Glutamatergic neuron (in vitro differentiated cells): ENCODE measurements at regions not wholly inside any gene's neighbourhood (a gene's known extent, or its start where the extent isn't known, plus 50 kb on each side); places are given as distances from the start of the nearest gene placed in this dataset.

Experiments used
- DNase-seq: peaks from one replicate; pipeline ENCODE4 v3.0.0; 2022
- H3K27ac Mint-ChIP-seq: one replicate; pipeline ENCODE4 v1.8.0; 2020; ENCODE audit warnings: mild to moderate bottlenecking, mixed read lengths, inconsistent platforms; ENCODE audit not compliant: unreplicated experiment
- H3K27me3 Mint-ChIP-seq: one replicate; pipeline ENCODE4 v1.8.0; 2020; ENCODE audit warnings: mild to moderate bottlenecking, moderate library complexity, mixed read lengths, inconsistent platforms; ENCODE audit not compliant: unreplicated experiment
- H3K36me3 Mint-ChIP-seq: one replicate; pipeline ENCODE4 v1.8.0; 2020; ENCODE audit warnings: mild to moderate bottlenecking, mixed read lengths, inconsistent platforms; ENCODE audit not compliant: unreplicated experiment
- H3K4me1 Mint-ChIP-seq: one replicate; pipeline ENCODE4 v1.8.0; 2020; ENCODE audit warnings: mild to moderate bottlenecking, low read depth, mixed read lengths, inconsistent platforms; ENCODE audit not compliant: unreplicated experiment
- H3K4me3 Mint-ChIP-seq: one replicate; pipeline ENCODE4 v1.8.0; 2020; ENCODE audit warnings: mild to moderate bottlenecking, mixed read lengths, inconsistent platforms; ENCODE audit not compliant: unreplicated experiment
- H3K9me3 Mint-ChIP-seq: one replicate; pipeline ENCODE4 v1.8.0; 2020; ENCODE audit warnings: mild to moderate bottlenecking, moderate library complexity, mixed read lengths, inconsistent platforms; ENCODE audit not compliant: unreplicated experiment
- TF ChIP-seq, protein P1 (sequence below): fragments of 200-600 bp; sonication (generic); IDR thresholded peaks from one replicate; pipeline ENCODE4 v1.5.0; 2021; ENCODE audit not compliant: partially characterized antibody, unreplicated experiment

DNA sequence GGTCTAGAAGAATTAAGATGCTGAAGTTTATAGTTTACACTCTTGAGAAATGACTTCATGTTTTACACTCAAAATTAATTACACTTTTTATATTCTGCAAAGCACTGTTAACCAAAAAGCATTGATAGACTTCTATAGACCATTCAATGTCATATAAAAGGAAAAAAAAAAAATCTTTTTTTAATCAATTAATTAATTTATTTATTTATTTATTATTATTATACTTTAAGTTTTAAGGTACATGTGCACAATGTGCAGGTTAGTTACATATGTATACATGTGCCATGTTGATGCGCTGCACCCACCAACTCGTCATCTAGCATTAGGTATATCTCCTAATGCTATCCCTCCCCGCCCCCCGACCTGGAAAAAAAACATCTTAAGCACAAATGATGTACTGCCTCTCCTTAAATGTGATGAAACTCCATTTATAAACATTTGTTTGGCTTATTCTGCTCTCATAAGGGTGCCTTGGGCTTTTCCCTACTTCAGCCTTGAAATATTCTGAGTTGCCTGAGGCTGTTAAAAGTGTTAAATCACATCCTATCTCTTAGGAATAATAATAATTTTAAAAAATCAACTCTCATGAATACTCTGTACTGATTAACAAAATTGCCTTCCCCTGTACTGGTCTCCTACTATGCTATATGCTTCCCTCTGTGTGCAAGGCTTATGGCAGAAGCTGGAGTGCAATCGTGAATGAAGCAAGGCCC lies 466.9 kb downstream of the SOX2 start:
- H3K9me3 Mint-ChIP-seq = no peaks in the 10 kb centered on the region
- no peaks in the 10 kb centered on the region for H3K27me3 Mint-ChIP-seq
- DNase-seq = no peak
- TF ChIP-seq, protein P1, sequence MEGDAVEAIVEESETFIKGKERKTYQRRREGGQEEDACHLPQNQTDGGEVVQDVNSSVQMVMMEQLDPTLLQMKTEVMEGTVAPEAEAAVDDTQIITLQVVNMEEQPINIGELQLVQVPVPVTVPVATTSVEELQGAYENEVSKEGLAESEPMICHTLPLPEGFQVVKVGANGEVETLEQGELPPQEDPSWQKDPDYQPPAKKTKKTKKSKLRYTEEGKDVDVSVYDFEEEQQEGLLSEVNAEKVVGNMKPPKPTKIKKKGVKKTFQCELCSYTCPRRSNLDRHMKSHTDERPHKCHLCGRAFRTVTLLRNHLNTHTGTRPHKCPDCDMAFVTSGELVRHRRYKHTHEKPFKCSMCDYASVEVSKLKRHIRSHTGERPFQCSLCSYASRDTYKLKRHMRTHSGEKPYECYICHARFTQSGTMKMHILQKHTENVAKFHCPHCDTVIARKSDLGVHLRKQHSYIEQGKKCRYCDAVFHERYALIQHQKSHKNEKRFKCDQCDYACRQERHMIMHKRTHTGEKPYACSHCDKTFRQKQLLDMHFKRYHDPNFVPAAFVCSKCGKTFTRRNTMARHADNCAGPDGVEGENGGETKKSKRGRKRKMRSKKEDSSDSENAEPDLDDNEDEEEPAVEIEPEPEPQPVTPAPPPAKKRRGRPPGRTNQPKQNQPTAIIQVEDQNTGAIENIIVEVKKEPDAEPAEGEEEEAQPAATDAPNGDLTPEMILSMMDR = no peak
- H3K4me3 Mint-ChIP-seq = no peak overlapping the region
- H3K4me1 Mint-ChIP-seq = no peaks in the 10 kb centered on the region
- H3K36me3 Mint-ChIP-seq = no peaks in the 10 kb centered on the region
- no peak overlapping the region for H3K27ac Mint-ChIP-seq

DNA sequence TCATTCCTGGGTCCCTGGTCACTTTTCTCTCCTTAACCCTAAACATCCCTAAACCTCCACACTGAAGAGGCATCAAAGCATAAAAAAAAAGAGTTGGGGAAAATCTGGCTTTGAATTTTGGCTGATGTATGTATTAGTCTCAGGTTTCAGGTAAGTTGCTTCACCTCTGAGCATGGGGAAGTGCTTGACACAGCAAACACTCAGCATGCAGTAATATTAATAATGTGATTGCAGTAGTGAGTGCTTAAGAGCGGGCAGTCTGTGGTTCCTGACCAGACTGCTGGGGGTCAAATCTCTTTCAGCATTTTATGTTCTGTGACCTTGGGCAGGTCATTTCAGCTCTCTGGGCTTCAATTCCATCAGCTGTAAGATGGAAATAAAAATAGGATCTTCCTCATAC lies 467.9 kb downstream of the SOX2 start:
- Mint-ChIP-seq H3K4me1 (no peaks in the 10 kb centered on the region), H3K9me3 (no peaks in the 10 kb centered on the region), H3K27me3 (no peaks in the 10 kb centered on the region), H3K4me3 (no peak overlapping the region), H3K27ac (no peak overlapping the region), H3K36me3 (no peaks in the 10 kb centered on the region)
- TF ChIP-seq, protein P1 = no peak
- DNase-seq = no peak

DNA sequence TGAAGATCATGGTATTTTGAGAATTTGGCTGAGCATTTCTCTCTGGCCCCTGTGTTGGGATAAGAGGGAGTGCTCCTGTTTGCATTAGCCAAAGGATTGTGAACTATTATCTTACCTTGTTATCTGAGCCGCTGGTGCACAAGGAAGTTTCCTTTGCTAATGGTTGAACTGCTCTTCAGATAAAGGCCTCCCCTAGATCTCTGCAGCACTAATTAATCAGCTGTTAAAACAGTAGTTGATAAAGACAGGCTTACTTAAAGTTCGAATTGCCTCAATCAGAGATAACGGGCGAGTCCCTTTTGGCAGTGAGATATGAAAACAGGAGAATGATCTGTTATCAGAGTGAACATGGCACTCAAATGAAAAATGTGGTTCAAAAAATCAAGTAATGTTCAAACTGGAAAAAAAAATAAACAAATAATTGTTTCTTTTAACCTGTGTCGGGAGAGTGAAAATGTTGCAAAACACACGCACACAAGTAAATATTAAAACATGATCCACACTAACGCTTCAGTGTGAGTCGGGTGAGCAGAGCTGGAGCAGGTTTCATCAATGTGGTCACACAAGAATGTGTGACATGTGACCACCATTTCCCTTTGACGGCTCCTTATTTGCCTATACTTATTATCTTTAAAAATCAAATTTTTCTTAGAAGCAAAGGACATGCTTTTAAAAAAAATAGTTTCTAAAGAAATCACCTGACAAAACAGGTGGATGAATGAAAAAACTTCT lies 469.1 kb downstream of the SOX2 start:
- no peak for DNase-seq
- TF ChIP-seq, protein P1 = no peak
- Mint-ChIP-seq H3K27ac (no peak overlapping the region), H3K9me3 (no peaks in the 10 kb centered on the region), H3K27me3 (no peaks in the 10 kb centered on the region), H3K4me3 (no peak overlapping the region), H3K36me3 (no peaks in the 10 kb centered on the region), H3K4me1 (no peaks in the 10 kb centered on the region)

DNA sequence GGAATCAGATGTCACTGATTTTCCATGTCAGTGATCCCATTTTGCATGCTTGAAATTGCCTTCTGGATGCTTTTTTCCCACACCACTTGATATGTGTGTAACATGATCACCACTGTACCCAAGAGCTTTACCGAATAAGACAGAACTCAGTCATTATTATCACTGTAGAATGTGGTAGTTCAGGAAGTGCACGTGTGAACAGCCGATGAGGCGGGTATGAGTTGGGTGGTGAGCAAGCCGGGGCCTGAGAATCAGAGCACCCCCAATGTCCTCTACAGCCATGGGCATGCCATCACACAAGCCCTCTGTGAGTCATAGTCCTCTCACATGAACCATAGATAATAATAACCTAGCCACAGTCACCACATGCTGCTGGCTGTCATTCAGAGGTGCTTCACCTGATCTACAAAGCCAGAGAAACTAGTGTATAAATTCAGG lies 470.8 kb downstream of the SOX2 start:
- no peaks in the 10 kb centered on the region for H3K4me1 Mint-ChIP-seq
- DNase-seq = no peak
- H3K9me3 Mint-ChIP-seq = no peaks in the 10 kb centered on the region
- no peaks in the 10 kb centered on the region for H3K27me3 Mint-ChIP-seq
- H3K27ac Mint-ChIP-seq = no peak overlapping the region
- no peaks in the 10 kb centered on the region for H3K36me3 Mint-ChIP-seq
- TF ChIP-seq, protein P1 = no peak
- H3K4me3 Mint-ChIP-seq = no peak overlapping the region

DNA sequence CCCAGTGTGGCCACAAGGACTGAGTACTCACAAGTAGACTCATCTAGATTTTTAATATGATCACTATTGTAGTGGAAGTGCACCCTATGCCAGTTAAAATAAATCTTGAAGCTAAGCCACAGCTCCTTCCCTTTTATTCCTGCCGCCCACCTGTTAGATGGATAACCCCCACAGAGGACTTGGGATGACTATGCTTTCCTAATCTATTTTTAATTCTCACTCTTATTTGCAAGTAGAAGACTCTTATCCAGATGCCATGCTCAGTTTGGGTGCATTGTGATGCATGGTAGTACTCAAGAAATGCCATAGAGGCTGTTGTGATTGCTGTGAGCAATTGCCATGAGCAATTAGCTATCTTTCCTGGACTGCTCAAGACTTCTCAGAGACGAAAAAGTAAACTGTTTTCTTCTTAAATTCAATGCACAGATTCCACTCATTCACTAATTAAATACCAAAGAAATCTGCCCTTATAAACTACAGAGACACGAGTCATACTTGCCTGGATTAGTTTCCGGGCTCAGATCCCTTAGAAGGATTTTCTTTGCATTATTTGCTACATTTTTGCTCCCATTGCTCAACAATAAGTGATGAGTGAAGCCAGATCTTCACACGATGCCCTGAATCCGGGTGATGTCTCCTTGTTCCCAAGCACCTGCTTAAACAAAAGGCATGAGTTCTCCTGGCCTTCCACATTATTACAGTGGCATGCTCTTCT lies 472.1 kb downstream of the SOX2 start:
- H3K36me3 Mint-ChIP-seq = no peaks in the 10 kb centered on the region
- no peak overlapping the region for H3K4me3 Mint-ChIP-seq
- H3K27me3 Mint-ChIP-seq = no peaks in the 10 kb centered on the region
- H3K9me3 Mint-ChIP-seq = no peaks in the 10 kb centered on the region
- TF ChIP-seq, protein P1 = no peak
- no peaks in the 10 kb centered on the region for H3K4me1 Mint-ChIP-seq
- no peak for DNase-seq
- no peak overlapping the region for H3K27ac Mint-ChIP-seq
